ENCODE measurements at regions not wholly inside any gene's neighbourhood (a gene's known extent, or its start where the extent isn't known, plus 50 kb on each side); places are given as distances from the start of the nearest gene placed in this dataset.

- TF ChIP-seq POLR2A (IDR thresholded peaks at IDR 0.05) (no peak), CTCF (IDR thresholded peaks at IDR 0.05) (no peak)
These were observed 170.7 kb downstream of the ERMARD start for GRCh38 chr6:169921853-169922824.

Data from gastroesophageal sphincter (tissue), 3 donors.